B cell (primary cell): ENCODE measurements at regions not wholly inside any gene's neighbourhood (a gene's known extent, or its start where the extent isn't known, plus 50 kb on each side); places are given as distances from the start of the nearest gene placed in this dataset.

Source experiments
- ATAC-seq: fragments of 200-7000 bp; cut with Tn5 transposase; one replicate; pipeline ENCODE4 v1.10.0; 2021; ENCODE audit warnings: low read depth, mild to moderate bottlenecking, moderate number of reproducible peaks, moderate library complexity
- CTCF ChIA-PET: fragments of 350-600 bp; sonication (Branson Sonifier 250); formaldehyde crosslinking; loops from one replicate; lab custom pipeline; 2021; ENCODE audit warnings: antibody characterized with exemption, inconsistent platforms; lab: Charles Lee
- POLR2A ChIA-PET: fragments of 350-600 bp; sonication (Branson Sonifier 250); formaldehyde crosslinking; loops from one replicate; lab custom pipeline; 2021; ENCODE audit warnings: antibody characterized with exemption; lab: Charles Lee
- DNase-seq: peaks from one replicate; pipeline ENCODE4 v3.0.0; 2013
- H2AFZ ChIP-seq: 2 replicates; pipeline ENCODE4 v1.6.1; 2012; ENCODE audit warnings: mild to moderate bottlenecking, low read depth, low read length; ENCODE audit not compliant: insufficient read depth, poor library complexity, severe bottlenecking
- H3K27ac ChIP-seq, 2 donors: 1 replicate in 1 of 2; 2 replicates in 1 of 2; pipeline ENCODE4 v1.5.1; 2012 to 2013; ENCODE audit warnings: low read length in 2 of 2, mild to moderate bottlenecking in 2 of 2, moderate library complexity in 1 of 2
- H3K27me3 ChIP-seq, 4 experiments: fragments of 200-600 bp in 1 of 4; sonication (generic) in 1 of 4; replicated peaks in 1 of 4; 1 replicate in 2 of 4; 2 replicates in 2 of 4; pipeline versions ENCODE4 v1.6.1 to v1.7.0; 2013 to 2016; ENCODE audit warnings: low read length in 3 of 4, mild to moderate bottlenecking in 2 of 4, mixed read lengths in 1 of 4, moderate library complexity in 1 of 4; ENCODE audit not compliant: insufficient read depth in 4 of 4, control insufficient read depth in 3 of 4; ENCODE audit errors: control extremely low read depth in 1 of 4
- H3K36me3 ChIP-seq, 2 experiments: replicated peaks in 1 of 2; 1 replicate in 1 of 2; 2 replicates in 1 of 2; pipeline versions ENCODE4 v1.6.1 to v1.7.1; 2013; ENCODE audit warnings: low read length in 1 of 2; ENCODE audit not compliant: insufficient read depth in 2 of 2, control insufficient read depth in 1 of 2; ENCODE audit errors: control extremely low read depth in 1 of 2, extremely low read depth in 1 of 2
- H3K4me1 ChIP-seq, 2 donors: fragments of 200-600 bp in 1 of 2; sonication (generic) in 1 of 2; 1 replicate in 1 of 2; 2 replicates in 1 of 2; pipeline versions ENCODE4 v1.5.1 to v1.6.1; 2013 to 2017; ENCODE audit warnings: low read length in 2 of 2; ENCODE audit not compliant: control insufficient read depth in 2 of 2, insufficient read depth in 2 of 2
- H3K4me2 ChIP-seq: replicated peaks from 2 replicates; pipeline ENCODE3; 2012; ENCODE audit warnings: mild to moderate bottlenecking, low read depth, low read length; ENCODE audit not compliant: poor library complexity, severe bottlenecking
- H3K4me3 ChIP-seq, 5 experiments: fragments of 200-600 bp in 1 of 5; sonication (generic) in 1 of 5; 1 replicate in 3 of 5; 2 replicates in 2 of 5; pipeline versions ENCODE4 v1.5.1 to v1.7.0; 2011 to 2016; ENCODE audit warnings: low read length in 4 of 5, mild to moderate bottlenecking in 4 of 5, low read depth in 2 of 5, control low read depth in 1 of 5, moderate library complexity in 1 of 5; ENCODE audit not compliant: insufficient read depth in 1 of 5; ENCODE audit errors: control extremely low read depth in 1 of 5, extremely low read depth in 1 of 5
- H3K79me2 ChIP-seq: fragments of 200-600 bp; sonication (generic); one replicate; pipeline ENCODE4 v1.6.0; 2016; ENCODE audit warnings: low read length; ENCODE audit not compliant: control insufficient read depth, insufficient read depth
- H3K9ac ChIP-seq: fragments of 200-600 bp; sonication (generic); 2 replicates; pipeline ENCODE4 v1.6.1; 2017; ENCODE audit warnings: mild to moderate bottlenecking, low read length, moderate library complexity
- H3K9me3 ChIP-seq, 3 donors: one replicate each; pipeline versions ENCODE4 v1.6.1 to v1.7.1; 2013; ENCODE audit warnings: low read length in 2 of 3; ENCODE audit not compliant: control insufficient read depth in 2 of 3, insufficient read depth in 1 of 3; ENCODE audit errors: control extremely low read depth in 1 of 3
- H4K20me1 ChIP-seq: 2 replicates; pipeline ENCODE4 v1.6.0; 2012; ENCODE audit warnings: mild to moderate bottlenecking, low read length; ENCODE audit not compliant: insufficient read depth, control insufficient read depth, poor library complexity, severe bottlenecking
- H3K27ac Mint-ChIP-seq: one replicate; pipeline ENCODE4 v1.8.0; 2021; ENCODE audit warnings: mixed read lengths
- H3K27me3 Mint-ChIP-seq: one replicate; pipeline ENCODE4 v1.8.0; 2021; ENCODE audit warnings: mixed read lengths
- H3K4me1 Mint-ChIP-seq: one replicate; pipeline ENCODE4 v1.8.0; 2021; ENCODE audit warnings: mixed read lengths
- H3K4me3 Mint-ChIP-seq: one replicate; pipeline ENCODE4 v1.8.0; 2021; ENCODE audit warnings: mixed read lengths
- H3K9me3 Mint-ChIP-seq: one replicate; pipeline ENCODE4 v1.8.0; 2022; ENCODE audit warnings: mixed read lengths; ENCODE audit not compliant: insufficient read depth
- EZH2 ChIP-seq: IDR thresholded peaks from 2 replicates; pipeline ENCODE4 v1.6.1; 2012; ENCODE audit warnings: borderline replicate concordance, low read depth, mild to moderate bottlenecking, moderate library complexity, low read length; ENCODE audit not compliant: insufficient read depth, poor library complexity, severe bottlenecking
- WGBS: methylation state at CpG from one replicate; pipeline ENCODE4 v1.1.5; 2013; ENCODE audit warnings: missing lambda C conversion rate; ENCODE audit not compliant: insufficient coverage; 5-methylcytosine and 5-hydroxymethylcytosine counted together
- intact Hi-C: fragments of 100-400 bp; cut with micrococcal nuclease; formaldehyde crosslinking; loops from one replicate; pipeline ENCODE4 v1.10.0; 2022
- TF ChIP-seq, protein P1 (sequence below): fragments of 200-600 bp; IDR thresholded peaks from one replicate; pipeline ENCODE4 v1.8.0; 2022; ENCODE audit warnings: antibody characterized with exemption, mild to moderate bottlenecking

DNA sequence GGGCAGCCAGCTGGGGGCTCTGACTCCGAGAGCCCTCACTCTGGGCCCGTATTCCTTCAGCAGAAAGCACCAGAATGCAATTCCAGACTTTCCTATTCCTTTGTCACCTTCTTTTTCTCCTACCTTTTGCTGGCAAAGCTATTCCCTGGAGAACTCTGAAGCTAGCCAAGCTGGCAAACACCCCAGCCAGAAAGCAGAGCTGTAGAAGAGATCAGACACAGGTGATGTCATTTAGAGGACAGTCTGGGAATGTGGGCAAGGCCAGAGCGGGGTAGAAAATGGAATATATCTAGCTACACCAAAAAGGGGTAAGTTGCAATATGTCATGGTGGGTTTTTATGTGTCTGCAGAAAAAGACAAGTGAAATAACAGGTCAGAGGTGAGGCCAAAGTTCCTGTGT is 205.1 kb downstream of the NXPE2 start:
- ChIA-PET CTCF (no interaction called here), POLR2A (no interaction called here)
- Histone ChIP-seq H3K27ac (no peak overlapping the region), H3K4me3 (no peak overlapping the region), H2AFZ (no peak overlapping the region), H4K20me1 (no peaks in the 10 kb centered on the region), H3K9me3 (no peaks in the 10 kb centered on the region), H3K27me3 (no peaks in the 10 kb centered on the region), H3K9ac (no peak overlapping the region), H3K36me3 (no peaks in the 10 kb centered on the region), H3K4me2 (no peak overlapping the region), H3K79me2 (no peaks in the 10 kb centered on the region), H3K4me1 (no peaks in the 10 kb centered on the region)
- WGBS: 82% methylated on average over 1 of the region's 3 CpGs
- Mint-ChIP-seq H3K27ac (no peak overlapping the region), H3K9me3 (no peaks in the 10 kb centered on the region), H3K27me3 (no peaks in the 10 kb centered on the region), H3K4me3 (no peak overlapping the region), H3K4me1 (no peaks in the 10 kb centered on the region)
- no peak for ATAC-seq
- TF ChIP-seq EZH2: no peak
- TF ChIP-seq, protein P1, sequence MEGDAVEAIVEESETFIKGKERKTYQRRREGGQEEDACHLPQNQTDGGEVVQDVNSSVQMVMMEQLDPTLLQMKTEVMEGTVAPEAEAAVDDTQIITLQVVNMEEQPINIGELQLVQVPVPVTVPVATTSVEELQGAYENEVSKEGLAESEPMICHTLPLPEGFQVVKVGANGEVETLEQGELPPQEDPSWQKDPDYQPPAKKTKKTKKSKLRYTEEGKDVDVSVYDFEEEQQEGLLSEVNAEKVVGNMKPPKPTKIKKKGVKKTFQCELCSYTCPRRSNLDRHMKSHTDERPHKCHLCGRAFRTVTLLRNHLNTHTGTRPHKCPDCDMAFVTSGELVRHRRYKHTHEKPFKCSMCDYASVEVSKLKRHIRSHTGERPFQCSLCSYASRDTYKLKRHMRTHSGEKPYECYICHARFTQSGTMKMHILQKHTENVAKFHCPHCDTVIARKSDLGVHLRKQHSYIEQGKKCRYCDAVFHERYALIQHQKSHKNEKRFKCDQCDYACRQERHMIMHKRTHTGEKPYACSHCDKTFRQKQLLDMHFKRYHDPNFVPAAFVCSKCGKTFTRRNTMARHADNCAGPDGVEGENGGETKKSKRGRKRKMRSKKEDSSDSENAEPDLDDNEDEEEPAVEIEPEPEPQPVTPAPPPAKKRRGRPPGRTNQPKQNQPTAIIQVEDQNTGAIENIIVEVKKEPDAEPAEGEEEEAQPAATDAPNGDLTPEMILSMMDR: no peak
- no peak for DNase-seq
- intact Hi-C loops: no loop called here

DNA sequence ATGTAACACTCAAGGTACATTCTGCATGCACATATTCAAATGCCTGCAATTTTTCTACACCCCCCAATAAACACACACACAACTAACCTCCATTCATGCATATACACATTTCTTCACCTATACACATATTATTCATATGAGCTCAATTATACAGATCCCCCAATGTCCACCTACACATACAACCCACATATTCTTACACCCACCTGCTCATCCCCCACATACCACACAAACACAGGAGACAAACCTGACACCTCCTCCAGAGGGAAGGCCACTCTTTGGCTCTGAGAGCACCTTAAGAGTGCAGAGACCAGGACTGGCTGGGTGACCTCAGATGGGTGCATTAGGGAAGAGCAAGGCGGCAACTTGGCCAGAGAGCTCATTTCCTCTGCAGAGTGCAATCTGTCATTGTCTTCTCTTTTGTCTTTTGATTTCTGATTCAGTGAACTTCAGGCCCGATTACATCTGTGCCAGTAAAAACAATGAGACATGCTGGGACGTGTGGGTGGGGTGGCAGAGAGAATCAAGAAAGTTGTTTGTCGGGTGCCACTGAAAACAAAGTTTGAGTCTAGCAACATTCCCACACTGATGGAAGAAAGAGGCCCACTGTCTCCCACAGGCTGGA is 208.4 kb downstream of the NXPE2 start:
- H3K4me1 Mint-ChIP-seq: no peaks in the 10 kb centered on the region
- TF ChIP-seq EZH2: no peak
- TF ChIP-seq, protein P1: no peak

More for the DNA sequence above, 208.4 kb downstream of the NXPE2 start:
- Histone ChIP-seq H3K4me2 (no peak overlapping the region), H3K27ac (no peak overlapping the region), H3K9me3 (peaks cover 0 to 8% (median 0%) of the 10 kb centered on the region in 3 donors), H3K4me3 (no peak overlapping the region), H4K20me1 (no peaks in the 10 kb centered on the region), H3K36me3 (no peaks in the 10 kb centered on the region), H3K9ac (no peak overlapping the region), H3K27me3 (no peaks in the 10 kb centered on the region), H3K79me2 (no peaks in the 10 kb centered on the region), H3K4me1 (no peaks in the 10 kb centered on the region), H2AFZ (no peak overlapping the region)
- DNase-seq: no peak
- ChIA-PET CTCF (no interaction called here), POLR2A (no interaction called here)
- H3K9me3 Mint-ChIP-seq: no peaks in the 10 kb centered on the region
- no peaks in the 10 kb centered on the region for H3K27me3 Mint-ChIP-seq
- WGBS: 63% methylated on average over 3 of the region's 4 CpGs
- H3K4me3 Mint-ChIP-seq: no peak overlapping the region
- intact Hi-C loops: no loop called here
- ATAC-seq: no peak
- no peak overlapping the region for H3K27ac Mint-ChIP-seq
